Uterus (tissue), 2 donors: ENCODE measurements at regions not wholly inside any gene's neighbourhood (a gene's known extent, or its start where the extent isn't known, plus 50 kb on each side); places are given as distances from the start of the nearest gene placed in this dataset.

Experiments used
- CTCF ChIP-seq, 4 experiments: fragments of 200-600 bp in 2 of 4; fragments of 450-650 bp in 2 of 4; sonication (generic) in 2 of 4; IDR thresholded peaks; one replicate each; pipeline ENCODE4 v1.5.1; 2016 to 2019; ENCODE audit warnings: antibody characterized with exemption in 4 of 4, mild to moderate bottlenecking in 2 of 4, moderate library complexity in 1 of 4
- POLR2A ChIP-seq, 2 donors: fragments of 450-650 bp; IDR thresholded peaks; one replicate each; pipeline ENCODE4 v1.6.1; 2016; ENCODE audit warnings: antibody characterized with exemption in 2 of 2, mild to moderate bottlenecking in 1 of 2, moderate library complexity in 1 of 2

- TF ChIP-seq CTCF (IDR thresholded peaks at IDR 0.05) (no peak), POLR2A (IDR thresholded peaks at IDR 0.05) (no peak)
These were observed 418.1 kb downstream of the MTX2 start for GRCh38 chr2:176687342-176687741.
